Upper lobe of left lung (tissue), 6 donors: ENCODE measurements at regions not wholly inside any gene's neighbourhood (a gene's known extent, or its start where the extent isn't known, plus 50 kb on each side); places are given as distances from the start of the nearest gene placed in this dataset.
"Not testable (repeated sequence)": the region's sequence is repeated elsewhere in the genome, so short reads cannot be mapped to it uniquely, and the experiment has no call there.

Source experiments
- ATAC-seq, 2 donors: fragments of 200-7000 bp; cut with Tn5 transposase; one replicate each; pipeline ENCODE4 v1.9.1; 2022; ENCODE audit warnings: mild to moderate bottlenecking in 2 of 2, moderate library complexity in 2 of 2; ENCODE audit not compliant: low FRiP score in 2 of 2
- DNase-seq, 2 donors: peaks; one replicate each; pipeline ENCODE4 v3.0.0-alpha.2; 2019 to 2020
- H3K27ac ChIP-seq, 4 donors: fragments of 200-600 bp; sonication (generic); one replicate each; pipeline ENCODE4 v1.5.1; 2016 to 2019
- H3K27me3 ChIP-seq, 4 donors: fragments of 200-600 bp; sonication (generic); one replicate each; pipeline ENCODE4 v1.5.1; 2017 to 2019
- H3K36me3 ChIP-seq, 4 donors: fragments of 200-600 bp; sonication (generic); one replicate each; pipeline ENCODE4 v1.5.1; 2016 to 2019
- H3K4me1 ChIP-seq, 4 donors: fragments of 200-600 bp; sonication (generic); one replicate each; pipeline ENCODE4 v1.5.1; 2018 to 2019
- H3K4me3 ChIP-seq, 4 donors: fragments of 200-600 bp; sonication (generic); one replicate each; pipeline ENCODE4 v1.5.1; 2017 to 2019; ENCODE audit warnings: mild to moderate bottlenecking in 2 of 4, moderate library complexity in 1 of 4
- H3K9me3 ChIP-seq, 4 donors: fragments of 200-600 bp; sonication (generic); one replicate each; pipeline ENCODE4 v1.5.1; 2018 to 2019
- EP300 ChIP-seq, 4 donors: sonication (generic); formaldehyde crosslinking; IDR thresholded peaks; one replicate each; pipeline ENCODE4 v1.5.1; 2017; ENCODE audit warnings: antibody characterized with exemption in 4 of 4, control low read depth in 2 of 4
- POLR2A ChIP-seq, 4 donors: fragments of 450-650 bp; IDR thresholded peaks; one replicate each; pipeline ENCODE4 v1.5.1; 2016 to 2017; ENCODE audit warnings: antibody characterized with exemption in 4 of 4, mild to moderate bottlenecking in 2 of 4
- POLR2AphosphoS5 ChIP-seq, 2 donors: sonication (generic); formaldehyde crosslinking; IDR thresholded peaks; one replicate each; pipeline ENCODE4 v1.5.1; 2017; ENCODE audit warnings: antibody characterized with exemption in 2 of 2
- WGBS, 2 donors: methylation state at CpG; one replicate each; pipeline ENCODE4 v1.1.5; 2017 to 2018; 5-methylcytosine and 5-hydroxymethylcytosine counted together
- TF ChIP-seq, protein P1 (sequence below), 6 experiments: fragments of 450-650 bp in 4 of 6; fragments of 200-600 bp in 2 of 6; sonication (generic) in 2 of 6; IDR thresholded peaks; one replicate each; pipeline ENCODE4 v1.5.1; 2016 to 2019; ENCODE audit warnings: antibody characterized with exemption in 6 of 6
- donor health status: DM: no; HTN: no; CAD: no; lungs with moderate emphysema.
- donor health status: DM: no; HTN: yes; CAD: no; lungs with severe emphysema.

DNA sequence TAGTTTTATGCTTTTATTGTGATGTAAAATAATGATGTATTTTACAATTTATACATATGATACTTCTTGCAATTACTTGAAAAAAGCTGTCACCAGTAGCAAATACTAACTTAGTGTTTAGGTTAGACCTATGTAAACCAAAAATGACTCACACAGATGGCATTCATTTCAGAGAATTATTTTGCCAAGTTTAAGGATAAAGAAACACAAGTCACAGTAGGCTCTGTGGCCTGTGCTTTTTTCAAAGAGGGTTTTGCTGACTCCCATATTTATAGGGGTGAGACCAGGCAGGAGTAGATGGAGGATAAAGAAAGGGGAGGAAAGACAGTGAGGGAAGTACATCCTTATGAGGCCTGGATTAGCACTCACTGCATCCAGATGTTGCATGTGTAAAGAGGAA lies 356.6 kb upstream of the NPAP1 start:
- no peaks in the 10 kb centered on the region for H3K9me3 ChIP-seq
- no peak overlapping the region for H3K27ac ChIP-seq
- DNase-seq (no peak), ATAC-seq (no peak)
- H3K36me3 ChIP-seq = no peaks in the 10 kb centered on the region
- H3K4me3 ChIP-seq = no peak overlapping the region
- no peaks in the 10 kb centered on the region for H3K4me1 ChIP-seq
- TF ChIP-seq POLR2AphosphoS5 (IDR thresholded peaks at IDR 0.05) = no peak
- TF ChIP-seq EP300 (IDR thresholded peaks at IDR 0.05) = no peak
- TF ChIP-seq, protein P1, sequence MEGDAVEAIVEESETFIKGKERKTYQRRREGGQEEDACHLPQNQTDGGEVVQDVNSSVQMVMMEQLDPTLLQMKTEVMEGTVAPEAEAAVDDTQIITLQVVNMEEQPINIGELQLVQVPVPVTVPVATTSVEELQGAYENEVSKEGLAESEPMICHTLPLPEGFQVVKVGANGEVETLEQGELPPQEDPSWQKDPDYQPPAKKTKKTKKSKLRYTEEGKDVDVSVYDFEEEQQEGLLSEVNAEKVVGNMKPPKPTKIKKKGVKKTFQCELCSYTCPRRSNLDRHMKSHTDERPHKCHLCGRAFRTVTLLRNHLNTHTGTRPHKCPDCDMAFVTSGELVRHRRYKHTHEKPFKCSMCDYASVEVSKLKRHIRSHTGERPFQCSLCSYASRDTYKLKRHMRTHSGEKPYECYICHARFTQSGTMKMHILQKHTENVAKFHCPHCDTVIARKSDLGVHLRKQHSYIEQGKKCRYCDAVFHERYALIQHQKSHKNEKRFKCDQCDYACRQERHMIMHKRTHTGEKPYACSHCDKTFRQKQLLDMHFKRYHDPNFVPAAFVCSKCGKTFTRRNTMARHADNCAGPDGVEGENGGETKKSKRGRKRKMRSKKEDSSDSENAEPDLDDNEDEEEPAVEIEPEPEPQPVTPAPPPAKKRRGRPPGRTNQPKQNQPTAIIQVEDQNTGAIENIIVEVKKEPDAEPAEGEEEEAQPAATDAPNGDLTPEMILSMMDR (IDR thresholded peaks at IDR 0.05) = no peak
- TF ChIP-seq POLR2A (IDR thresholded peaks at IDR 0.05) = no peak
- H3K27me3 ChIP-seq = no peaks in the 10 kb centered on the region

GRCh38 chr15:24324096-24324495 lies 351.5 kb upstream of the NPAP1 start:
- WGBS, 2 donors = 36 to 50% methylated on average over 4 of the region's 5 CpGs
- not testable (repeated sequence) for ATAC-seq

GRCh38 chr15:24326513-24326912 lies 349.1 kb upstream of the NPAP1 start:
- not testable (repeated sequence) for DNase-seq, H3K4me3 ChIP-seq, H3K27me3 ChIP-seq, H3K27ac ChIP-seq, H3K9me3 ChIP-seq, H3K4me1 ChIP-seq, H3K36me3 ChIP-seq
- peak in 1 of 2 donors; percentile 40 for ATAC-seq
- 64 to 89% methylated on average over 1 of the region's 1 CpG for WGBS, 2 donors

More at GRCh38 chr15:24324096-24324495, 351.5 kb upstream of the NPAP1 start:
- not testable (repeated sequence) for H3K9me3 ChIP-seq, H3K27ac ChIP-seq, H3K4me3 ChIP-seq, H3K36me3 ChIP-seq, H3K27me3 ChIP-seq, H3K4me1 ChIP-seq, DNase-seq

GRCh38 chr15:24331964-24332363 lies 343.6 kb upstream of the NPAP1 start:
- ATAC-seq, H3K4me3 ChIP-seq, H3K27me3 ChIP-seq, H3K4me1 ChIP-seq, DNase-seq, H3K36me3 ChIP-seq, H3K27ac ChIP-seq, H3K9me3 ChIP-seq: not testable (repeated sequence)
- 85 to 93% methylated on average over 2 to 9 of the region's 9 CpGs for WGBS, 2 donors

GRCh38 chr15:24341876-24342275 lies 333.7 kb upstream of the NPAP1 start:
- H3K4me1 ChIP-seq, ATAC-seq, H3K27ac ChIP-seq, H3K36me3 ChIP-seq, H3K27me3 ChIP-seq, H3K9me3 ChIP-seq, H3K4me3 ChIP-seq: not testable (repeated sequence)
- peak in 1 of 2 donors; percentile 55 for DNase-seq
- 80% methylated on average over 1 of the region's 8 CpGs; no CpG with 5 or more reads in 1 of the 2 donors for WGBS, 2 donors

DNA sequence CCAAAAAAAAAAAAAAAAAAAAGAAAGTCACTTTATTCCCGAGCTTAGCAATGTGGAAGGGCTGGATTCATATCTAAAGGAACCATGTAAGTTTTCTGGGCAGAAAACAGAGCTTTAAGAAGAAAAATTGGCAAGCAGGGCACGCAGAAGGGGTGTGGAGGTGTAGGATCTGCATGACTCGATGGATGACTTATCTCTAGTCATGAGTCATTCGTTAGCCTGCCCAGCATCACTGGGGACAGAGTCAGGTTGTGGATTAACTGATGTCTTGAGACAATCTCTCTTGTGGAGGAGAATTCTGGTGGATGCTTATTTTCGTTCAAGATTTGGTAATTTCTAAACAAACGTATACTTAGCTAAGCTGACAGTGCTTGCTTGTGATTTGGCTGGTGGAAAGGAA lies 322.8 kb upstream of the NPAP1 start:
- not testable (repeated sequence) for H3K4me3 ChIP-seq, H3K4me1 ChIP-seq, H3K9me3 ChIP-seq, H3K27me3 ChIP-seq, ATAC-seq, DNase-seq, H3K27ac ChIP-seq, H3K36me3 ChIP-seq
- WGBS, 2 donors = 55 to 58% methylated on average over 6 of the region's 6 CpGs

- 88 to 97% methylated on average over 3 of the region's 3 CpGs for WGBS, 2 donors
- not testable (repeated sequence) for H3K4me3 ChIP-seq, H3K27ac ChIP-seq, H3K36me3 ChIP-seq, H3K4me1 ChIP-seq, ATAC-seq, DNase-seq, H3K9me3 ChIP-seq, H3K27me3 ChIP-seq
Measured at GRCh38 chr15:24381103-24381502, 294.5 kb upstream of the NPAP1 start.

DNA sequence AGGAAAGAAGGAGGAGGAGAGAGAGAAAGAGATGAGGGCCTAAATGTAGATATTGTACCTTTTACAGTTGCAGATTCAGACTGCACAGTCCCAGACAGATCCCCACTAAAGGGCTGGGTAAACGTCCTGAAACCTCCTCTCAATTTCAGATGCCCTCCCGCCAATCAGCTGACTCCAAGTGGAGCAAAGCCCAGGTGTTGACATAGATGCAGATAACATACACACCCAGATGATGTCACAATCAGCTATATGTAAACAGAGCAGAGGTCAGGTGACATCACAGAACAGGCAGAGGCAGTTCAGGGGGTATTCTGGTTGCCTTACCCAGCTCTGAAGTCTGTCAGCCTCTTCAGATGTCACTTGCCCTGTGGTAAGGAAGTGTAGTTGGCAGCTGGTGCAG lies 290.3 kb upstream of the NPAP1 start:
- DNase-seq, H3K4me1 ChIP-seq, H3K27ac ChIP-seq, H3K27me3 ChIP-seq, H3K9me3 ChIP-seq, H3K4me3 ChIP-seq, ATAC-seq, H3K36me3 ChIP-seq: not testable (repeated sequence)
- WGBS, 2 donors = 34 to 50% methylated on average over 2 of the region's 2 CpGs

DNA sequence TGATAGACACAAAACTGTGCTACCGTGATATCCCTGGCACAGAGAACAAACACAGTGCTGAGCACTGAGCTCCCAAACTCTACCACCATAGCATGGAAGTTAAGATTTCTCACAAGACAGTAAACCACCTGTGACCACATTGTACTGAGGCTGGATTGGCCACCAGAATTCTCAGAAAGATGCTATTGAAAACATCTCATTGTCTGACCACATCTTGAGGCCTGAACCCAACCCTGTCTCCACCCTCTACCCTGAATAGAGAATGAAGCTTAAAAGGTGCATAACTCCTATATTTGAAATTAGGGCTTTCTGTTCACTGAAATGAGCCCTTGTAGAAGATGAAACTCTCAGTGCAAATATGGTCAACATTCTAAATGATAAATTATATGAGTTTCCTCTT lies 281.3 kb upstream of the NPAP1 start:
- Histone ChIP-seq H3K27me3 (no peaks in the 10 kb centered on the region), H3K27ac (no peak overlapping the region), H3K36me3 (no peaks in the 10 kb centered on the region), H3K9me3 (no peaks in the 10 kb centered on the region), H3K4me1 (no peaks in the 10 kb centered on the region), H3K4me3 (no peak overlapping the region)
- no peak for TF ChIP-seq POLR2AphosphoS5 (IDR thresholded peaks at IDR 0.05)
- DNase-seq (no peak), ATAC-seq (no peak)
- WGBS, 2 donors = 100% methylated on average over 1 of the region's 1 CpG

- H3K27me3 ChIP-seq, H3K27ac ChIP-seq, DNase-seq, H3K9me3 ChIP-seq, ATAC-seq, H3K4me1 ChIP-seq, H3K36me3 ChIP-seq, H3K4me3 ChIP-seq: not testable (repeated sequence)
- WGBS, 2 donors = 38 to 76% methylated on average over 1 of the region's 1 CpG
Measured at GRCh38 chr15:24412649-24413048, 262.9 kb upstream of the NPAP1 start.

DNA sequence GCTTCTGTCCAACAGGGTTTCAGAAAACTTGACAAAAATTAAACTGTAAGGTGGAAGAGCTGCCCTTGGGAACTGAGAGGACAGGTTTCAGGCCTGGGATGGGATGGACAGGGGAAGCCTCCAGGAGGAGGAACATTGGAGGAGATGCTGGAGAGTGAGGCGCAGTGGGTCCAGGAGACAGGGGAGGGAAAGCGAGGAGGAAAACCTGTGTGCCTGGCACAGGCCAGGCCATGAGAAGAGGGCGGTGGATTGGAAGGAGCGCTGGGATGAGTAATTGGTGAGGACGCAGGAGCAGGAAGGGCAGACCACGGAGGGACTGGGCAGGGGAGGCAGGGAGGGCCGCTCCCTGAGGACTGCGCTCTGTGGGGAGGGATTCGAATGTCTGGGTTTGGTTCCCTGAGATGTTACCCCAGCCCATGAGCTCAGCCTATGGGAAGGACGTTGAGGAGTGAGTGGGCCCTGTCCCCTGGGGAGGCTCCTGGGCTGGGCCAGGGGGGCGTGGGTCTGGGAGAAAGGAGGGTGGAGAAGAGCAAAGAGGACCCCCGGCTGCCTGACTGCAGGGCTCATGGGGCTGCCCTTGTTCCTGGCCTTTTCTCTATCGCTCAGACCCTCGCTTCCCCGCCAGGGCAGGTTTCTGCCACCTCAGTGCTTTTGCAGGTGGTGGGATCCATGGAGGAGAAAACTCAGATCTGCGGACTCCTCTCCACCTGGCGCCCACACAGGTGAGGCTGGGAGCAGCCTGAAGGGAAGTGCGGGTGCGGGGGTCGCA lies 249.1 kb upstream of the NPAP1 start:
- not testable (repeated sequence) for H3K27ac ChIP-seq, H3K36me3 ChIP-seq, H3K4me1 ChIP-seq, H3K27me3 ChIP-seq, H3K9me3 ChIP-seq, H3K4me3 ChIP-seq
- DNase-seq (peak in 1 of 2 donors; percentile 9), ATAC-seq (peak in 1 of 2 donors; percentile 53)
- 63 to 69% methylated on average over 13 to 15 of the region's 20 CpGs for WGBS, 2 donors

DNA sequence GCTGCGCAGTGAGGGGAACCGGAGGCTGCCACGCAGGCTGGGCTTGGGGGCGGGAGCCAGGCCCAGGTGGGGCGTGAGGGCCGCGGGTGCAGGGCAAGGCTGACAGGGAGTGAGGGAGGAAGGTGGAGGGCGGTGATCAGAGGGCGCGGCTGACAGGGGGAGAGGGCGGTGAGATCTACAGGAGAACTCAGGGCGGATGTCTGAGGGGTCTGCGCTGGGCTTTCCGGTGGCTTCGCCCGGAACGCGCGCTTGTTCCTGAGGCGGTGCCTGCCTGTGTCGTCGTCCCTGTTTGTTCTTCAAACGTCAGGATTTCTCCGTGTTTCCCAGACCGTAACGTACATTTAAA lies 248.5 kb upstream of the NPAP1 start:
- not testable (repeated sequence) for H3K4me3 ChIP-seq, H3K27ac ChIP-seq, H3K4me1 ChIP-seq, H3K36me3 ChIP-seq, H3K9me3 ChIP-seq, H3K27me3 ChIP-seq, ATAC-seq
- 4 to 27% methylated on average over 9 to 18 of the region's 26 CpGs for WGBS, 2 donors
- peak in 1 of 2 donors; percentile 50 for DNase-seq
